ENCODE measurements at regions not wholly inside any gene's neighbourhood (a gene's known extent, or its start where the extent isn't known, plus 50 kb on each side); places are given as distances from the start of the nearest gene placed in this dataset.
"Not testable (repeated sequence)": the region's sequence is repeated elsewhere in the genome, so short reads cannot be mapped to it uniquely, and the experiment has no call there.

- DNase-seq = no peak
Observed at GRCh38 chr12:83793616-83794015, 1106.9 kb downstream of the TMTC2 start.

GRCh38 chr12:83784298-83784890 lies 1097.7 kb downstream of the TMTC2 start:
- DNase-seq = no peak

- no peak for DNase-seq
Observed at GRCh38 chr12:83779526-83779925, 1092.8 kb downstream of the TMTC2 start.

- DNase-seq = no peak
Observed at GRCh38 chr12:83769151-83769550, 1082.4 kb downstream of the TMTC2 start.

GRCh38 chr12:83767723-83768122 lies 1081.0 kb downstream of the TMTC2 start:
- no peak for DNase-seq

GRCh38 chr12:83763425-83763824 lies 1076.7 kb downstream of the TMTC2 start:
- DNase-seq = no peak

GRCh38 chr12:83759906-83760305 lies 1073.2 kb downstream of the TMTC2 start:
- DNase-seq = no peak

GRCh38 chr12:83758888-83759631 lies 1072.4 kb downstream of the TMTC2 start:
- no peak for DNase-seq

GRCh38 chr12:83753904-83754303 lies 1067.2 kb downstream of the TMTC2 start:
- no peak for DNase-seq

GRCh38 chr12:83753205-83753604 lies 1066.5 kb downstream of the TMTC2 start:
- DNase-seq = no peak

- no peak for DNase-seq
Observed at GRCh38 chr12:83739607-83740006, 1052.9 kb downstream of the TMTC2 start.

GRCh38 chr12:83710851-83711250 lies 1024.1 kb downstream of the TMTC2 start:
- DNase-seq = no peak

GRCh38 chr12:83709899-83710298 lies 1023.2 kb downstream of the TMTC2 start:
- no peak for DNase-seq

- no peak for DNase-seq
Observed at GRCh38 chr12:83700838-83701237, 1014.1 kb downstream of the TMTC2 start.

- not testable (repeated sequence) for DNase-seq
Observed at GRCh38 chr12:83696311-83696710, 1009.6 kb downstream of the TMTC2 start.

GRCh38 chr12:83691730-83692129 lies 1005.0 kb downstream of the TMTC2 start:
- no peak for DNase-seq

GRCh38 chr12:83690465-83690864 lies 1003.8 kb downstream of the TMTC2 start:
- no peak for DNase-seq

GRCh38 chr12:83689333-83689732 lies 1002.6 kb downstream of the TMTC2 start:
- no peak for DNase-seq

- DNase-seq = no peak
Observed at GRCh38 chr12:83676781-83677295, 990.1 kb downstream of the TMTC2 start.

- no peak for DNase-seq
Observed at GRCh38 chr12:83666690-83667089, 980.0 kb downstream of the TMTC2 start.

- no peak for DNase-seq
Observed at GRCh38 chr12:83665634-83666218, 979.0 kb downstream of the TMTC2 start.

- DNase-seq = no peak
Observed at GRCh38 chr12:83664650-83665049, 977.9 kb downstream of the TMTC2 start.

- no peak for DNase-seq
Observed at GRCh38 chr12:83660727-83661358, 974.1 kb downstream of the TMTC2 start.

- DNase-seq = no peak
Observed at GRCh38 chr12:83659321-83659720, 972.6 kb downstream of the TMTC2 start.

All from amniotic stem cell (primary cell).